ENCODE measurements at regions not wholly inside any gene's neighbourhood (a gene's known extent, or its start where the extent isn't known, plus 50 kb on each side); places are given as distances from the start of the nearest gene placed in this dataset.

DNA sequence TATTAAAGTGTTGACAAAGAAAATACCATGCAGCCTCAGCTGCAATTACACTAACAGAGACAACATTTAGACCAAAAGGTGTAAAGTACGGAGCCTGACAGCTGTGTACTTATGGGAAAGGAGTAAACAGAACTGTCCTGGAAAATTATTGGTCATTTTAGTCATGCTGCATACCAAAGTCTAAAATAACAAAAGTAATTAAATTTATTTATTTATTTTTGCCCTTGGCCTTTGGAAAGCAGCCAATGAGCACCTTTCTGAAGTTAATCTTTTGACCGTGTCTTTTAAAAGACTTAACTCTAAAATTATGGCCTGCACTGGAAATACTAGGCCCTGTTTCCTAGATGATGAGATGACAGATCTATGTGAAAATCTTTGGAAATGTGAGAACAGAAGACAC is 597.6 kb downstream of the NXPH1 start:
- TF ChIP-seq, protein P1, sequence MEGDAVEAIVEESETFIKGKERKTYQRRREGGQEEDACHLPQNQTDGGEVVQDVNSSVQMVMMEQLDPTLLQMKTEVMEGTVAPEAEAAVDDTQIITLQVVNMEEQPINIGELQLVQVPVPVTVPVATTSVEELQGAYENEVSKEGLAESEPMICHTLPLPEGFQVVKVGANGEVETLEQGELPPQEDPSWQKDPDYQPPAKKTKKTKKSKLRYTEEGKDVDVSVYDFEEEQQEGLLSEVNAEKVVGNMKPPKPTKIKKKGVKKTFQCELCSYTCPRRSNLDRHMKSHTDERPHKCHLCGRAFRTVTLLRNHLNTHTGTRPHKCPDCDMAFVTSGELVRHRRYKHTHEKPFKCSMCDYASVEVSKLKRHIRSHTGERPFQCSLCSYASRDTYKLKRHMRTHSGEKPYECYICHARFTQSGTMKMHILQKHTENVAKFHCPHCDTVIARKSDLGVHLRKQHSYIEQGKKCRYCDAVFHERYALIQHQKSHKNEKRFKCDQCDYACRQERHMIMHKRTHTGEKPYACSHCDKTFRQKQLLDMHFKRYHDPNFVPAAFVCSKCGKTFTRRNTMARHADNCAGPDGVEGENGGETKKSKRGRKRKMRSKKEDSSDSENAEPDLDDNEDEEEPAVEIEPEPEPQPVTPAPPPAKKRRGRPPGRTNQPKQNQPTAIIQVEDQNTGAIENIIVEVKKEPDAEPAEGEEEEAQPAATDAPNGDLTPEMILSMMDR (IDR thresholded peaks at IDR 0.05), result no peak
- no peak for TF ChIP-seq POLR2A (IDR thresholded peaks at IDR 0.05)
